ENCODE measurements at regions not wholly inside any gene's neighbourhood (a gene's known extent, or its start where the extent isn't known, plus 50 kb on each side); places are given as distances from the start of the nearest gene placed in this dataset.

DNA sequence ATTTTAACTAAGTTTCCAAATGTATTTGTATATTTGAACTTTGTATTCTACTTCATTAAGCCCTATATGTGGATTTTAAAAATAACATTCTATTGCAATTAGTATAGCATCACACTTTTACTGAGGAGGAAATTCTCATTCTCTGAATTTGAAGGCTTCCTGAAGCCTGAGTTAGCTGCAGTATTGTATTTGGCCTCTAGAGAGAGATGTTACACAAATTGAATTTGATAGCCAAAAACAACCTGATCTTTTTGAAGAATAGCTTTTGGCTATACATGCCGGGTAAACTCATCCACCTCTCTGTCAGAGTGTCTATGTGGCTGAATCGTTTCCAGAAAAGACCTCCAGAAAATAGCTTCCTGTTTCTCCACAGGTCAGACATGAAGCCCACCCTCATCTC is 316.5 kb upstream of the OR4E1 start:
- TF ChIP-seq CBFB (IDR thresholded peaks at IDR 0.05; ENCODE audit: low read depth), result no peak
- TF ChIP-seq CTCF (IDR thresholded peaks at IDR 0.05 in 2 of 3, conservative IDR thresholded peaks at IDR 0.05 in 1 of 3; ENCODE audit: control insufficient read depth in 2 of 3, extremely low read depth in 1 of 3, insufficient read depth in 1 of 3, low read depth in 3 of 3, low read length in 3 of 3), result peak; percentile 24 to 49 (median 41); a peak in 4 of 6 replicates
- TF ChIP-seq, protein P1, sequence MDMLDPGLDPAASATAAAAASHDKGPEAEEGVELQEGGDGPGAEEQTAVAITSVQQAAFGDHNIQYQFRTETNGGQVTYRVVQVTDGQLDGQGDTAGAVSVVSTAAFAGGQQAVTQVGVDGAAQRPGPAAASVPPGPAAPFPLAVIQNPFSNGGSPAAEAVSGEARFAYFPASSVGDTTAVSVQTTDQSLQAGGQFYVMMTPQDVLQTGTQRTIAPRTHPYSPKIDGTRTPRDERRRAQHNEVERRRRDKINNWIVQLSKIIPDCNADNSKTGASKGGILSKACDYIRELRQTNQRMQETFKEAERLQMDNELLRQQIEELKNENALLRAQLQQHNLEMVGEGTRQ (IDR thresholded peaks at IDR 0.05; ENCODE audit: borderline replicate concordance, low read depth, low read length), result no peak
- TF ChIP-seq ZNF24 (IDR thresholded peaks at IDR 0.05), result no peak
- TF ChIP-seq YY1 (IDR thresholded peaks at IDR 0.05; ENCODE audit: low read depth, low read length), result no peak
- no peak for TF ChIP-seq FOS (IDR thresholded peaks at IDR 0.05; ENCODE audit: borderline replicate concordance, extremely low read depth, insufficient read length)
- no peak for TF ChIP-seq BCL11A (IDR thresholded peaks at IDR 0.05; ENCODE audit: low read depth, low read length)
